ENCODE measurements at regions not wholly inside any gene's neighbourhood (a gene's known extent, or its start where the extent isn't known, plus 50 kb on each side); places are given as distances from the start of the nearest gene placed in this dataset.

DNA sequence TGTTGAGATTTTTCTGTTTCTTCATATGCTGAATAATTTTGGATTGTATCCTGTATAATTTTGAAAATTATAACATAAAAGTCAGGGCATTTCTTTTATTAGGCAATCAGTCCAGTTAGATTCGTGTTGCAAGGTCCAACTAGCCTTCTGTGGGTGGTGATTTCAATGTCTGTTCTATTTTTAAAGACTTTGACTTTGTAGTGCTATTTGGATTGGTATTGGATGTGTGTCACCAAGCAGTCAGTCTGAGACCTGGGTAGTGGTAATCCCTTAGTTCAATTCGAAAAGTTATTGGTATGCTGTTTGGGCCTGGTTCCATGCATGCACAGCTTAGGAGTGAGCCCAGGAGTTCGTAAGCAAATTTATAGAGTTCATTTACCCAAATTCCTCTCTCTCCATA is 82.2 kb downstream of the EPDR1 start:
- Histone ChIP-seq H3K27ac (replicated peaks) (no peak overlapping the region), H3K4me3 (replicated peaks; ENCODE audit: insufficient read depth, low read length) (no peak overlapping the region), H3K27me3 (ENCODE audit: insufficient read depth, poor library complexity, severe bottlenecking) (no peaks in the 10 kb centered on the region)
- TF ChIP-seq SPI1 (IDR thresholded peaks at IDR 0.05; ENCODE audit: borderline replicate concordance, low read depth) (no peak), GABPA (IDR thresholded peaks at IDR 0.05; ENCODE audit: low read depth) (no peak), POLR2AphosphoS5 (IDR thresholded peaks at IDR 0.05; ENCODE audit: low read depth) (no peak)
- TF ChIP-seq, protein P1, sequence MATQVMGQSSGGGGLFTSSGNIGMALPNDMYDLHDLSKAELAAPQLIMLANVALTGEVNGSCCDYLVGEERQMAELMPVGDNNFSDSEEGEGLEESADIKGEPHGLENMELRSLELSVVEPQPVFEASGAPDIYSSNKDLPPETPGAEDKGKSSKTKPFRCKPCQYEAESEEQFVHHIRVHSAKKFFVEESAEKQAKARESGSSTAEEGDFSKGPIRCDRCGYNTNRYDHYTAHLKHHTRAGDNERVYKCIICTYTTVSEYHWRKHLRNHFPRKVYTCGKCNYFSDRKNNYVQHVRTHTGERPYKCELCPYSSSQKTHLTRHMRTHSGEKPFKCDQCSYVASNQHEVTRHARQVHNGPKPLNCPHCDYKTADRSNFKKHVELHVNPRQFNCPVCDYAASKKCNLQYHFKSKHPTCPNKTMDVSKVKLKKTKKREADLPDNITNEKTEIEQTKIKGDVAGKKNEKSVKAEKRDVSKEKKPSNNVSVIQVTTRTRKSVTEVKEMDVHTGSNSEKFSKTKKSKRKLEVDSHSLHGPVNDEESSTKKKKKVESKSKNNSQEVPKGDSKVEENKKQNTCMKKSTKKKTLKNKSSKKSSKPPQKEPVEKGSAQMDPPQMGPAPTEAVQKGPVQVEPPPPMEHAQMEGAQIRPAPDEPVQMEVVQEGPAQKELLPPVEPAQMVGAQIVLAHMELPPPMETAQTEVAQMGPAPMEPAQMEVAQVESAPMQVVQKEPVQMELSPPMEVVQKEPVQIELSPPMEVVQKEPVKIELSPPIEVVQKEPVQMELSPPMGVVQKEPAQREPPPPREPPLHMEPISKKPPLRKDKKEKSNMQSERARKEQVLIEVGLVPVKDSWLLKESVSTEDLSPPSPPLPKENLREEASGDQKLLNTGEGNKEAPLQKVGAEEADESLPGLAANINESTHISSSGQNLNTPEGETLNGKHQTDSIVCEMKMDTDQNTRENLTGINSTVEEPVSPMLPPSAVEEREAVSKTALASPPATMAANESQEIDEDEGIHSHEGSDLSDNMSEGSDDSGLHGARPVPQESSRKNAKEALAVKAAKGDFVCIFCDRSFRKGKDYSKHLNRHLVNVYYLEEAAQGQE (IDR thresholded peaks at IDR 0.05; ENCODE audit: insufficient replicate concordance, low read depth) = no peak
- TF ChIP-seq, protein P2, sequence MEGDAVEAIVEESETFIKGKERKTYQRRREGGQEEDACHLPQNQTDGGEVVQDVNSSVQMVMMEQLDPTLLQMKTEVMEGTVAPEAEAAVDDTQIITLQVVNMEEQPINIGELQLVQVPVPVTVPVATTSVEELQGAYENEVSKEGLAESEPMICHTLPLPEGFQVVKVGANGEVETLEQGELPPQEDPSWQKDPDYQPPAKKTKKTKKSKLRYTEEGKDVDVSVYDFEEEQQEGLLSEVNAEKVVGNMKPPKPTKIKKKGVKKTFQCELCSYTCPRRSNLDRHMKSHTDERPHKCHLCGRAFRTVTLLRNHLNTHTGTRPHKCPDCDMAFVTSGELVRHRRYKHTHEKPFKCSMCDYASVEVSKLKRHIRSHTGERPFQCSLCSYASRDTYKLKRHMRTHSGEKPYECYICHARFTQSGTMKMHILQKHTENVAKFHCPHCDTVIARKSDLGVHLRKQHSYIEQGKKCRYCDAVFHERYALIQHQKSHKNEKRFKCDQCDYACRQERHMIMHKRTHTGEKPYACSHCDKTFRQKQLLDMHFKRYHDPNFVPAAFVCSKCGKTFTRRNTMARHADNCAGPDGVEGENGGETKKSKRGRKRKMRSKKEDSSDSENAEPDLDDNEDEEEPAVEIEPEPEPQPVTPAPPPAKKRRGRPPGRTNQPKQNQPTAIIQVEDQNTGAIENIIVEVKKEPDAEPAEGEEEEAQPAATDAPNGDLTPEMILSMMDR (IDR thresholded peaks at IDR 0.05; ENCODE audit: insufficient read depth, low read length) = no peak
- DNase-seq (ENCODE audit: low read depth in 1 of 2, low spot score in 1 of 2) = no peak

DNA sequence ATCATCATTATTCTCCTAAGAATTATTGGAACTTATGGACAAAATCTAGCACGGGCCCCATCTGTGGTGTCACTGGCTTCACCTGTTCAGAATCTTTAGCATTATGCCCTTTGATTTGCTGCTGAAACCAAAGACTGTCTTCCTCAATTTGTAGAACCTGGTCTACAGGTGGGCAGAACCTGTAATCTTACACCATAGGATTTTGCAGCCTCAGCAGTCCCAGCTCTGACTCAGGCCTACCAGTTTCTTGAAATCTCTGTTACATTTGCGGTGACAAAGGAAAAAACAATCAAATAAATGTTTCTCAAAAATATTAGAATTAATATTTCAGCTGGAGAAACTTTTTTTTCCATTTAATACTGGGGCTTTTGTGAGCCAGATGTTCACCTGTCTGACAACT is 86.1 kb downstream of the EPDR1 start:
- Histone ChIP-seq H3K4me3 (replicated peaks; ENCODE audit: insufficient read depth, low read length) (no peak overlapping the region), H3K27me3 (ENCODE audit: insufficient read depth, poor library complexity, severe bottlenecking) (no peaks in the 10 kb centered on the region), H3K27ac (replicated peaks) (no peak overlapping the region)
- no peak for DNase-seq (ENCODE audit: low read depth in 1 of 2, low spot score in 1 of 2)
- no peak for TF ChIP-seq POLR2AphosphoS5 (IDR thresholded peaks at IDR 0.05; ENCODE audit: low read depth)
- TF ChIP-seq, protein P1 (IDR thresholded peaks at IDR 0.05; ENCODE audit: insufficient replicate concordance, low read depth) = no peak

DNA sequence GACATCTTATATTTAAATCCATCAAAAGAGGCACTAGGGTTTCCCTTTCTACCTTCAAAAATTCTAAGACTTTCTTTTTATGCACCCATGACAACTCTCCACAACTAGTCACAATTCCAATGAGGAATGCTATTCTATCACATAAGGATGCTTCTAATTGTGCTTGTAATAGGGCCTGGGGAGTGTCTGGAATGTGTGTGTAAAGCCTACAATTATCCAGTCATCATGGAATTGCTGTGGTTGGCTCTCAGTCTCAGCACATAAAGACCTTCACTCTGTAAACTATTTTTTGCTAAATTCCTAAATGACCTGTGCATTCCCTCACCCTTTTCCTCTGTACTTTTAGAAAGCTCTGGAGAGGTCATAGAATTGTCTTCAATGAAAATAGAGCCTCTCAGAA is 86.7 kb downstream of the EPDR1 start:
- DNase-seq (ENCODE audit: low read depth in 1 of 2, low spot score in 1 of 2) = no peak
- Histone ChIP-seq H3K27ac (replicated peaks) (no peak overlapping the region), H3K4me3 (replicated peaks; ENCODE audit: insufficient read depth, low read length) (no peak overlapping the region), H3K27me3 (ENCODE audit: insufficient read depth, poor library complexity, severe bottlenecking) (no peaks in the 10 kb centered on the region)
- no peak for TF ChIP-seq GABPA (IDR thresholded peaks at IDR 0.05; ENCODE audit: low read depth)
- TF ChIP-seq SPI1 (IDR thresholded peaks at IDR 0.05; ENCODE audit: borderline replicate concordance, low read depth) = no peak
- TF ChIP-seq, protein P1 (IDR thresholded peaks at IDR 0.05; ENCODE audit: insufficient replicate concordance, low read depth) = no peak
- no peak for TF ChIP-seq POLR2AphosphoS5 (IDR thresholded peaks at IDR 0.05; ENCODE audit: low read depth)
- TF ChIP-seq, protein P2 (IDR thresholded peaks at IDR 0.05; ENCODE audit: insufficient read depth, low read length) = no peak

DNA sequence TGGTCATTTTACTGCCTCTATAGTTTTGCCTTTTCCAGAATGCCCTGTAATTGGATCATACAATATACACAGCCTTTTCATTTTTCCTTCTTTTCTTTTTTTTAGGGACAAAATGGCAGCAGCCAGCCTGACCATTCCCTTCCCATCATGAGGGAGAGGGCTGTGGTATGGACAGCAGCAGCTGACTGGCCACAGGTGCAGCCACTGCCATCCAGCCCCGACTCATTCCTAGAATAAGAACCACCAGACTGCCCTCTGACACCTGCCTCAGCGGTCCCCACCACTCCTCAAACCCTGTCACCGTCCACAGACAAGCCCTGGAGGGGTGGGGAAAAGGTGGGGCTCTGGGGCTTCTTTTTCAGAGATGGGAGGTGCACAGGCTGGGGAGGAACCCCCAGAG is 92.8 kb downstream of the EPDR1 start:
- no peak for DNase-seq (ENCODE audit: low read depth in 1 of 2, low spot score in 1 of 2)
- Histone ChIP-seq H3K27me3 (ENCODE audit: insufficient read depth, poor library complexity, severe bottlenecking) (no peaks in the 10 kb centered on the region), H3K27ac (replicated peaks) (no peak overlapping the region), H3K4me3 (replicated peaks; ENCODE audit: insufficient read depth, low read length) (no peak overlapping the region)
- TF ChIP-seq, protein P1 (IDR thresholded peaks at IDR 0.05; ENCODE audit: insufficient replicate concordance, low read depth) = no peak
- TF ChIP-seq, protein P2 (IDR thresholded peaks at IDR 0.05; ENCODE audit: insufficient read depth, low read length) = no peak
- TF ChIP-seq SPI1 (IDR thresholded peaks at IDR 0.05; ENCODE audit: borderline replicate concordance, low read depth) = no peak
- no peak for TF ChIP-seq GABPA (IDR thresholded peaks at IDR 0.05; ENCODE audit: low read depth)
- TF ChIP-seq POLR2AphosphoS5 (IDR thresholded peaks at IDR 0.05; ENCODE audit: low read depth) = no peak
